Erythroblast (primary cell): ENCODE measurements at regions not wholly inside any gene's neighbourhood (a gene's known extent, or its start where the extent isn't known, plus 50 kb on each side); places are given as distances from the start of the nearest gene placed in this dataset.

Source experiments
- GATA1 ChIP-seq: IDR thresholded peaks from 2 replicates; pipeline ENCODE4 v1.6.1; 2011; ENCODE audit warnings: low read depth, mild to moderate bottlenecking, control low read depth, low read length, moderate library complexity
- POLR2A ChIP-seq: IDR thresholded peaks from 2 replicates; pipeline ENCODE4 v1.6.1; 2011; ENCODE audit warnings: mild to moderate bottlenecking, low read length

- no peak for TF ChIP-seq POLR2A
- no peak for TF ChIP-seq GATA1
These were observed 119.6 kb upstream of the GRIN3A start for GRCh38 chr9:101858026-101858425.
